PC-9 (cell line): ENCODE measurements at regions not wholly inside any gene's neighbourhood (a gene's known extent, or its start where the extent isn't known, plus 50 kb on each side); places are given as distances from the start of the nearest gene placed in this dataset.

ENCODE experiments used
- BruUV-seq: library from RNA; stranded (reverse); fragments of 400-500 nt; replicated peaks from 2 replicates; lab custom pipeline; 2021; lab: Mats Ljungman, UMichigan
- CTCF ChIA-PET: fragments of 300-600 bp; sonication (Branson Sonifier 250); formaldehyde crosslinking; loops from one replicate; lab custom pipeline; 2022; ENCODE audit warnings: antibody characterized with exemption; lab: Charles Lee
- POLR2A ChIA-PET: fragments of 300-600 bp; sonication (Branson Sonifier 250); formaldehyde crosslinking; loops from one replicate; lab custom pipeline; 2022; ENCODE audit warnings: antibody characterized with exemption; ENCODE audit not compliant: unreplicated experiment; lab: Charles Lee
- DNase-seq, 2 experiments: peaks; one replicate each; pipeline versions ENCODE4 v3.0.0 to v3.0.0-alpha.2; 2015 to 2022; ENCODE audit warnings: mixed read lengths in 1 of 2
- H2AFZ ChIP-seq: fragments of 200-600 bp; sonication (generic); 2 replicates; pipeline ENCODE4 v1.8.1; 2017; ENCODE audit warnings: antibody characterized with exemption
- H3F3A ChIP-seq: fragments of 200-600 bp; sonication (generic); 2 replicates; pipeline ENCODE4 v1.8.1; 2017; ENCODE audit warnings: antibody characterized with exemption, mild to moderate bottlenecking, low read depth; ENCODE audit not compliant: insufficient read depth
- H3K27ac ChIP-seq: fragments of 200-600 bp; sonication (generic); 2 replicates; pipeline ENCODE4 v1.6.1; 2016; ENCODE audit warnings: mixed run types
- H3K27me3 ChIP-seq: fragments of 200-600 bp; sonication (generic); 2 replicates; pipeline ENCODE4 v1.6.1; 2016; ENCODE audit warnings: low read depth, mixed run types; ENCODE audit not compliant: insufficient read depth
- H3K36me3 ChIP-seq: fragments of 200-600 bp; sonication (generic); 2 replicates; pipeline ENCODE4 v1.6.1; 2016; ENCODE audit warnings: low read depth, mixed run types
- H3K4me1 ChIP-seq: fragments of 200-600 bp; sonication (generic); replicated peaks from 2 replicates; pipeline ENCODE4 v1.6.1; 2016; ENCODE audit warnings: mixed run types; ENCODE audit not compliant: insufficient read depth
- H3K4me2 ChIP-seq: fragments of 200-600 bp; sonication (generic); 2 replicates; pipeline ENCODE4 v1.6.1; 2017; ENCODE audit warnings: mixed run types
- H3K4me3 ChIP-seq: fragments of 200-600 bp; sonication (generic); 2 replicates; pipeline ENCODE4 v1.6.1; 2016; ENCODE audit warnings: mixed run types
- H3K79me2 ChIP-seq: fragments of 200-600 bp; sonication (generic); 2 replicates; pipeline ENCODE4 v1.6.1; 2017; ENCODE audit warnings: low read depth, mixed run types
- H3K9me2 ChIP-seq: fragments of 200-600 bp; sonication (generic); 2 replicates; pipeline ENCODE4 v1.8.1; 2017; ENCODE audit warnings: mild to moderate bottlenecking; ENCODE audit not compliant: insufficient read depth
- H3K9me3 ChIP-seq: fragments of 200-600 bp; sonication (generic); 2 replicates; pipeline ENCODE4 v1.8.1; 2016; ENCODE audit warnings: low read depth; ENCODE audit not compliant: insufficient read depth
- H4K20me1 ChIP-seq: fragments of 200-600 bp; sonication (generic); 2 replicates; pipeline ENCODE4 v1.8.1; 2017; ENCODE audit not compliant: insufficient read depth
- EZH2 ChIP-seq: fragments of 200-600 bp; sonication (generic); IDR thresholded peaks from 2 replicates; pipeline ENCODE4 v1.8.0; 2017; ENCODE audit warnings: antibody characterized with exemption, low read depth
- intact Hi-C: fragments of 100-400 bp; cut with micrococcal nuclease; formaldehyde crosslinking; loops from one replicate; pipeline ENCODE4 v1.10.0; 2022; ENCODE audit not compliant: unreplicated experiment
- TF ChIP-seq, protein P1 (sequence below): fragments of 200-600 bp; sonication (generic); conservative IDR thresholded peaks from 2 replicates; pipeline ENCODE4 v1.6.1; 2017; ENCODE audit warnings: mixed run types, antibody characterized with exemption, mild to moderate bottlenecking, moderate library complexity

DNA sequence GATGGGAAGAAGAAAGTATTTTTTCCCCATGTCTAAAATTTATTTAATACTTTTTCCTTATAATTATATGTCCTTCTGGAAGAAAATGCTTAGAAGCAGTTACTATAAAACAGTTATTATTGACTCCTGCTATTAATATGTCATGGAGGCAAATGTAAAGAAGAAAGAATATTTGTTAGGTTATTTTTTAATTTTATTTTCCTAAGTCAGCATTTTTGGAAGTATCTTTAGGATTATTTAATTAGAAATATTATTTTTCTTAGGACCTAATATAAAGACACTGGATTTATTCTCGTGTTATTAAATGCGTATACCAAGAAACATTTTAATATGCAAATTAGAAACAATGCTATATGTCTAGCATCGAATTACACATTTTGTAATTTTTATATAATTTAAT lies 687.7 kb downstream of the TRAM1L1 start:
- H3K9me3 ChIP-seq: no peaks in the 10 kb centered on the region
- H3K4me3 ChIP-seq: no peak overlapping the region
- ChIA-PET CTCF (no interaction called here), POLR2A (no interaction called here)
- H3K27ac ChIP-seq: no peak overlapping the region
- TF ChIP-seq EZH2: no peak
- TF ChIP-seq, protein P1, sequence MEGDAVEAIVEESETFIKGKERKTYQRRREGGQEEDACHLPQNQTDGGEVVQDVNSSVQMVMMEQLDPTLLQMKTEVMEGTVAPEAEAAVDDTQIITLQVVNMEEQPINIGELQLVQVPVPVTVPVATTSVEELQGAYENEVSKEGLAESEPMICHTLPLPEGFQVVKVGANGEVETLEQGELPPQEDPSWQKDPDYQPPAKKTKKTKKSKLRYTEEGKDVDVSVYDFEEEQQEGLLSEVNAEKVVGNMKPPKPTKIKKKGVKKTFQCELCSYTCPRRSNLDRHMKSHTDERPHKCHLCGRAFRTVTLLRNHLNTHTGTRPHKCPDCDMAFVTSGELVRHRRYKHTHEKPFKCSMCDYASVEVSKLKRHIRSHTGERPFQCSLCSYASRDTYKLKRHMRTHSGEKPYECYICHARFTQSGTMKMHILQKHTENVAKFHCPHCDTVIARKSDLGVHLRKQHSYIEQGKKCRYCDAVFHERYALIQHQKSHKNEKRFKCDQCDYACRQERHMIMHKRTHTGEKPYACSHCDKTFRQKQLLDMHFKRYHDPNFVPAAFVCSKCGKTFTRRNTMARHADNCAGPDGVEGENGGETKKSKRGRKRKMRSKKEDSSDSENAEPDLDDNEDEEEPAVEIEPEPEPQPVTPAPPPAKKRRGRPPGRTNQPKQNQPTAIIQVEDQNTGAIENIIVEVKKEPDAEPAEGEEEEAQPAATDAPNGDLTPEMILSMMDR: no peak
- no TSS peak for BruUV-seq
- DNase-seq: no peak
- H3F3A ChIP-seq: no peaks in the 10 kb centered on the region
- H2AFZ ChIP-seq: no peak overlapping the region
- H3K4me2 ChIP-seq: no peak overlapping the region
- H3K9me2 ChIP-seq: no peaks in the 10 kb centered on the region
- H3K36me3 ChIP-seq: no peaks in the 10 kb centered on the region
- H3K27me3 ChIP-seq: no peaks in the 10 kb centered on the region
- intact Hi-C loops: no loop called here
- no peaks in the 10 kb centered on the region for H3K79me2 ChIP-seq
- H3K4me1 ChIP-seq: no peaks in the 10 kb centered on the region
- no peaks in the 10 kb centered on the region for H4K20me1 ChIP-seq

DNA sequence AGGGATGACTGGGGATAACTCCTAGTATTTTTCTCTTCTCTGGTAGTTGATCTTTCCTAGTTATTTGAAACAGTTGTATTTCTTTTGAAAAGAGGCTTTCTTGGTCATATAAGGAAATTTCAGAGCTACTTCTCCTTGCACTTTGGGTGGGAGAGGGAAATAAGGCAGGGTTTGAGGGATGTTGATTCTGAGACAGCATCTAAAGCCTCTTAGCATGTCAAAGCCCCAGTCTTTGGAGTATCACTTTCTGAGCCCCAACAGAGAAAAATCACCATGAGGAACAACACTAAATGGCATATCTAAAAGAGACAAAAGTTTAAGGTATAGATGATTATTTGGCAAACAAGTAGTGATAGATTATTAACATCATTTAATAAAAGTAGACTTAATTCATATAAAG lies 688.1 kb downstream of the TRAM1L1 start:
- TF ChIP-seq, protein P1: no peak
- TF ChIP-seq EZH2: no peak
- Histone ChIP-seq H3K4me1 (no peaks in the 10 kb centered on the region), H2AFZ (no peak overlapping the region), H3K27me3 (no peaks in the 10 kb centered on the region), H4K20me1 (no peaks in the 10 kb centered on the region), H3K4me2 (no peak overlapping the region), H3F3A (no peaks in the 10 kb centered on the region), H3K9me2 (no peaks in the 10 kb centered on the region), H3K4me3 (no peak overlapping the region), H3K79me2 (no peaks in the 10 kb centered on the region), H3K9me3 (no peaks in the 10 kb centered on the region), H3K27ac (no peak overlapping the region), H3K36me3 (no peaks in the 10 kb centered on the region)
- ChIA-PET POLR2A (no interaction called here), CTCF (no interaction called here)
- intact Hi-C loops: no loop called here
- no peak for DNase-seq
- BruUV-seq: no TSS peak

DNA sequence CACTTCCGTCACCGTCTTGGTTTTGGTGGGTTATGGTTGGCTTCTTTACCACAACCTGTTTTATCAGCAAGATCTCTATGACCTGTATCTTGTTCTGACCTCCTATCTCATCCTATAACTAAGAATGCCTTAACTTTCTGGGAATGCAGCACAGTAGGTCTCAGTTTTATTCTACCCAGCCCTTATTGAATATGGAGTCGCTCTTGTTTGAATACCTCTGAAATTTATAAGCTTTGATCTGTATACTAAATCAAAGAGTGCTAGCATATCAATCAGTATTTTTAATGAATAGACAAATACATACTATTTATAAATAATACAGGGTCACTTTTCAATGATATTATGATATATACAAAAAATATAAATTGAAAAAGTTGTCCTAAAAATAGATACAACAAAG lies 690.0 kb downstream of the TRAM1L1 start:
- Histone ChIP-seq H3K4me2 (no peak overlapping the region), H3K36me3 (no peaks in the 10 kb centered on the region), H3K79me2 (no peaks in the 10 kb centered on the region), H3K4me1 (no peaks in the 10 kb centered on the region), H4K20me1 (no peaks in the 10 kb centered on the region), H3F3A (no peaks in the 10 kb centered on the region), H3K27me3 (no peaks in the 10 kb centered on the region), H2AFZ (no peak overlapping the region), H3K9me2 (no peaks in the 10 kb centered on the region), H3K27ac (no peak overlapping the region), H3K4me3 (no peak overlapping the region), H3K9me3 (no peaks in the 10 kb centered on the region)
- CTCF ChIA-PET: no interaction called here
- intact Hi-C loops: no loop called here
- TF ChIP-seq EZH2: no peak
- TF ChIP-seq, protein P1: no peak
- no TSS peak for BruUV-seq
- POLR2A ChIA-PET: no interaction called here
- no peak for DNase-seq
